SU-DHL-6 (cell line): ENCODE measurements at regions not wholly inside any gene's neighbourhood (a gene's known extent, or its start where the extent isn't known, plus 50 kb on each side); places are given as distances from the start of the nearest gene placed in this dataset.

Experiments
- EZH2phosphoT487 ChIP-seq: fragments of 200-600 bp; sonication (generic), shearing (Covaris generic); conservative IDR thresholded peaks from 2 replicates; pipeline ENCODE4 v1.6.1; 2018; ENCODE audit warnings: mild to moderate bottlenecking, antibody characterized with exemption, low read length, moderate library complexity, mixed read lengths
- TF ChIP-seq, protein P1 (sequence below): fragments of 200-600 bp; sonication (generic); IDR thresholded peaks from one replicate; pipeline ENCODE4 v1.5.1; 2017; ENCODE audit warnings: antibody characterized with exemption, mild to moderate bottlenecking, low read length, moderate library complexity; ENCODE audit not compliant: insufficient read depth, poor library complexity, severe bottlenecking

DNA sequence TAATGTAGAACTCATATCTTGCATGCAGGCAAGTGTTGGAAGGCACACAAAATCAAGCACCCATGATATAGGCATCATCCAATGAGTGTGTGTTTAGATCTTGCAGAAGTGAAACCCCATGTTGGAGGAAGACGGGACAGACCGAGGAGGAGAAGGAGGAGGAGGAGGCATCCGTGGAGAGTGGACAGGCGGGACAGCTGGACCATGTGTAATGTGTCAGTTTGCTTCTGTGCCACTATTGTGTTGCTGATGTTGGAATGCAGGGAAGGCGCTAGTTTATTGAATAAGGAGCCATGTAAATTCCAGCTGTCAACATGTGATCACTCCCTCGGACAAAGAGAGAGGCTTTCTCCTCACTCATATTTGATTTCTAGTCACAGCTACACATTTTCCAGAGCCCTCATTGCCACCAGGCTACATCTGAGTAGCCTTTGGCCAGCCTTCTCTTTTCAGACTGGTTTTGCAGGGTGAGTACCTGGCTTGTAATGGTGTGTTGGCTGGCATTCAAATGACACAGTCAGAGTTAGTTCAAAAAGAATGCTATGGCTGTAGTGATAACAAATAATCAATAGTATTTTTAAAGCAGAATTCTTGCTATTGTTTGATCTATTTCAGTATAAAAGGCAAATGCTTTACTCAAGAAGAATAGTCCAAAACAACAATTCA, 1037.6 kb upstream of the NR2F2 start:
- TF ChIP-seq, protein P1, sequence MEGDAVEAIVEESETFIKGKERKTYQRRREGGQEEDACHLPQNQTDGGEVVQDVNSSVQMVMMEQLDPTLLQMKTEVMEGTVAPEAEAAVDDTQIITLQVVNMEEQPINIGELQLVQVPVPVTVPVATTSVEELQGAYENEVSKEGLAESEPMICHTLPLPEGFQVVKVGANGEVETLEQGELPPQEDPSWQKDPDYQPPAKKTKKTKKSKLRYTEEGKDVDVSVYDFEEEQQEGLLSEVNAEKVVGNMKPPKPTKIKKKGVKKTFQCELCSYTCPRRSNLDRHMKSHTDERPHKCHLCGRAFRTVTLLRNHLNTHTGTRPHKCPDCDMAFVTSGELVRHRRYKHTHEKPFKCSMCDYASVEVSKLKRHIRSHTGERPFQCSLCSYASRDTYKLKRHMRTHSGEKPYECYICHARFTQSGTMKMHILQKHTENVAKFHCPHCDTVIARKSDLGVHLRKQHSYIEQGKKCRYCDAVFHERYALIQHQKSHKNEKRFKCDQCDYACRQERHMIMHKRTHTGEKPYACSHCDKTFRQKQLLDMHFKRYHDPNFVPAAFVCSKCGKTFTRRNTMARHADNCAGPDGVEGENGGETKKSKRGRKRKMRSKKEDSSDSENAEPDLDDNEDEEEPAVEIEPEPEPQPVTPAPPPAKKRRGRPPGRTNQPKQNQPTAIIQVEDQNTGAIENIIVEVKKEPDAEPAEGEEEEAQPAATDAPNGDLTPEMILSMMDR, result no peak
- TF ChIP-seq EZH2phosphoT487, result no peak
